NCI-H2171 (cell line): ENCODE measurements at regions not wholly inside any gene's neighbourhood (a gene's known extent, or its start where the extent isn't known, plus 50 kb on each side); places are given as distances from the start of the nearest gene placed in this dataset.

ENCODE experiments used
- DNase-seq: peaks from one replicate; lab custom pipeline; 2025; lab: John Stamatoyannopoulos, UW

DNA sequence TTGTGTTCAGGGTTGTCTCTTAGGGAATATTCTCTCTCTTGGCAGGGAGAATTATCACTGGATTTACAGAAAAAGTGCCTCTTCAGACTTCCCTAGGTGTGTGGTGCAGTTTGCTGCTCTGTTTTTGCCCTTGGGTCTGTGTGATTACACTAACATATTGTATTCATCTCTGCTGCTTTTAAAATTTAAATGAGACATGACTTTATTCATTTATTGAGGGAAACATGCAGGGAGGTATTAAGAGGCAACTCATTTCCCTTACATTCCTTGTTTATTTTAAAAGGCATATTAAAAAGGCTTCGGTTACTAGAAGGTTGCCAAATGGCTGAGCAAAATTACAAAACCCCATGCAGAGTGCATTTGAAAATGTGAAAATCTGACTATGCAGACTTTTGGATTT is 135.1 kb upstream of the GEMIN8 start:
- DNase-seq = no peak

- DNase-seq = no peak
Observed at GRCh38 chrX:14125462-14125861, 95.8 kb upstream of the GEMIN8 start.

GRCh38 chrX:14124562-14124961 is 94.9 kb upstream of the GEMIN8 start:
- no peak for DNase-seq

DNA sequence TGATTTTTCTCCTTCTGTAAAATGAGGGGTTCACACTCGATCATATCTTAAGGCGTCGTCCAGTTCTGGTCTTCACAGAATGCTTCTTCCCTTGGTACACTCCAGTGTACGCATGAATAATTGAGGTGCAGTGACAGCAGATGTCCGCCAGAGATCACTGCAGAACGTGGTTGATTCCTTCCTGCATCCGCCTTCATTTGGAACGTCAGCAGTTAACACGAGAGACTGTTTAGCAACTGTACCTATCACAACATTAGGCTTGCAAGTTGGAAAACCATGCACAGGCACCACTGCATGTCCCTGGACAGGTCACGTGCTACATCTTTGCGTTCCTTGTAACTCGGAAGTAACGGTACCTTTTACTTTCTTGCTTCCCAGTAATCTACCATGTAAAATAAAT is 66.0 kb upstream of the GEMIN8 start:
- no peak for DNase-seq

DNA sequence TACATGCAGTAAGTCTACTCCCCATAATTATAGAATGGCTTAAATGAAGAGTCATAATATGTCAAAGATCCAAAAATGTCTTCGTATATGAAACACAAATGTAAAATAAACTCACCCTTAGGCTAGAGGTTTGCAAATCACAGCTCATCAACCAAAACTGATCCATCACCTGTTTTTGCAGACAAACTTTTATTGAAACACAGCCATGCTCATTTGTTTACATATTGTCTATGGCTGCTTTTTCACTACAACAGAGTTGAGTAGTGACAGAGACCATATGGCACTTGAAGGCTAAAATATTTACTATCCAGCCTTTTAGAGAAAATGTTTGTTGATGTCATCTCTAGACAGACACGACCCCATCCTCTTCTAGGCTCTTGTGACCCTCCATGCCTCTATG is 64.5 kb upstream of the GEMIN8 start:
- no peak for DNase-seq

- peak; percentile 11 for DNase-seq
Observed at GRCh38 chrX:14084466-14084865, 54.8 kb upstream of the GEMIN8 start.

- DNase-seq = no peak
Observed at GRCh38 chrX:14083783-14084182, 54.1 kb upstream of the GEMIN8 start.

GRCh38 chrX:14079891-14080430 is 50.3 kb upstream of the GEMIN8 start:
- no peak for DNase-seq
